Liver (tissue), 8 donors: ENCODE measurements at regions not wholly inside any gene's neighbourhood (a gene's known extent, or its start where the extent isn't known, plus 50 kb on each side); places are given as distances from the start of the nearest gene placed in this dataset.

ENCODE experiments used
- DNase-seq: peaks from one replicate; pipeline ENCODE4 v3.0.0-alpha.2; 2017; ENCODE audit warnings: low spot score
- H3K27ac ChIP-seq, 2 donors: one replicate each; pipeline ENCODE4 v1.7.0; 2013; ENCODE audit warnings: inconsistent platforms in 2 of 2, low read length in 2 of 2, control low read depth in 1 of 2, low read depth in 1 of 2, mild to moderate bottlenecking in 1 of 2
- H3K27me3 ChIP-seq, 4 donors: one replicate each; pipeline versions ENCODE4 v1.6.1 to v1.7.0; 2013; ENCODE audit warnings: low read length in 3 of 4, inconsistent platforms in 1 of 4, mild to moderate bottlenecking in 1 of 4, moderate library complexity in 1 of 4; ENCODE audit not compliant: control insufficient read depth in 4 of 4, insufficient read depth in 4 of 4
- H3K36me3 ChIP-seq, 4 donors: one replicate each; pipeline versions ENCODE4 v1.6.1 to v1.7.0; 2013; ENCODE audit warnings: low read length in 3 of 4, mild to moderate bottlenecking in 3 of 4, low read depth in 1 of 4, moderate library complexity in 1 of 4; ENCODE audit not compliant: control insufficient read depth in 4 of 4, insufficient read depth in 3 of 4
- H3K4me1 ChIP-seq, 4 donors: one replicate each; pipeline versions ENCODE4 v1.6.1 to v1.7.0; 2013; ENCODE audit warnings: low read length in 3 of 4, mild to moderate bottlenecking in 3 of 4, moderate library complexity in 1 of 4; ENCODE audit not compliant: control insufficient read depth in 4 of 4, insufficient read depth in 4 of 4
- H3K4me3 ChIP-seq, 3 donors: one replicate each; pipeline versions ENCODE4 v1.6.1 to v1.7.0; 2013; ENCODE audit warnings: low read length in 3 of 3, control low read depth in 1 of 3, low read depth in 1 of 3, mild to moderate bottlenecking in 1 of 3
- H3K9ac ChIP-seq, 2 donors: one replicate each; pipeline ENCODE4 v1.7.0; 2013; ENCODE audit warnings: low read length in 2 of 2, mild to moderate bottlenecking in 2 of 2, moderate library complexity in 2 of 2, control low read depth in 1 of 2, low read depth in 1 of 2
- H3K9me3 ChIP-seq, 4 donors: one replicate each; pipeline versions ENCODE4 v1.6.1 to v1.7.0; 2013; ENCODE audit warnings: low read length in 3 of 4; ENCODE audit not compliant: control insufficient read depth in 4 of 4
- ATF3 ChIP-seq: IDR thresholded peaks from 2 replicates; pipeline ENCODE4 v1.6.1; 2016; ENCODE audit warnings: antibody characterized with exemption
- CTCF ChIP-seq: fragments of 150-350 bp; IDR thresholded peaks from 2 replicates; pipeline ENCODE4 v1.5.1; 2017; ENCODE audit warnings: improper control_type of control experiment, low read depth, low read length; ENCODE audit not compliant: missing input control
- EGR1 ChIP-seq, 2 donors: IDR thresholded peaks; 2 replicates each; pipeline ENCODE4 v1.6.1; 2016 to 2018; ENCODE audit warnings: antibody characterized with exemption in 2 of 2, low read depth in 2 of 2
- FOXA1 ChIP-seq: IDR thresholded peaks from 2 replicates; pipeline ENCODE4 v1.6.1; 2016; ENCODE audit warnings: antibody characterized with exemption
- FOXA2 ChIP-seq: IDR thresholded peaks from 2 replicates; pipeline ENCODE4 v1.6.1; 2016; ENCODE audit warnings: antibody characterized with exemption
- GABPA ChIP-seq, 2 donors: IDR thresholded peaks in 1 of 2; conservative IDR thresholded peaks in 1 of 2; 2 replicates each; pipeline ENCODE4 v1.6.1; 2016; ENCODE audit warnings: antibody characterized with exemption in 2 of 2, mild to moderate bottlenecking in 1 of 2, moderate library complexity in 1 of 2
- HNF4A ChIP-seq, 2 donors: conservative IDR thresholded peaks; 2 replicates each; pipeline ENCODE4 v1.6.1; 2016; ENCODE audit warnings: antibody characterized with exemption in 2 of 2, mild to moderate bottlenecking in 2 of 2
- HNF4G ChIP-seq: IDR thresholded peaks from 2 replicates; pipeline ENCODE4 v1.6.1; 2016; ENCODE audit warnings: antibody characterized with exemption
- JUND ChIP-seq, 2 donors: IDR thresholded peaks; 2 replicates each; pipeline ENCODE4 v1.6.1; 2016; ENCODE audit warnings: antibody characterized with exemption in 2 of 2
- MAX ChIP-seq: IDR thresholded peaks from 2 replicates; pipeline ENCODE4 v1.6.1; 2016; ENCODE audit warnings: antibody characterized with exemption
- NR2F2 ChIP-seq: IDR thresholded peaks from 2 replicates; pipeline ENCODE4 v1.6.1; 2016; ENCODE audit warnings: antibody characterized with exemption
- REST ChIP-seq: IDR thresholded peaks from 2 replicates; pipeline ENCODE4 v1.6.1; 2016; ENCODE audit warnings: antibody characterized with exemption, mild to moderate bottlenecking
- RXRA ChIP-seq, 2 donors: IDR thresholded peaks; 2 replicates each; pipeline ENCODE4 v1.6.1; 2017 to 2018; ENCODE audit warnings: antibody characterized with exemption in 2 of 2, mild to moderate bottlenecking in 1 of 2
- SP1 ChIP-seq: IDR thresholded peaks from 2 replicates; pipeline ENCODE4 v1.6.1; 2018; ENCODE audit warnings: antibody characterized with exemption, mild to moderate bottlenecking
- TAF1 ChIP-seq: conservative IDR thresholded peaks from 2 replicates; pipeline ENCODE4 v1.6.1; 2016; ENCODE audit warnings: antibody characterized with exemption, mild to moderate bottlenecking
- YY1 ChIP-seq: IDR thresholded peaks from 2 replicates; pipeline ENCODE4 v1.6.1; 2016; ENCODE audit warnings: antibody characterized with exemption, mild to moderate bottlenecking
- ZBTB33 ChIP-seq: IDR thresholded peaks from 2 replicates; pipeline ENCODE4 v1.6.1; 2016; ENCODE audit warnings: antibody characterized with exemption
- WGBS: extraction: QIAGEN DNeasy Blood & Tissue Kit; methylation state at CpG from one replicate; pipeline ENCODE4 v1.1.7; 2013; 5-methylcytosine and 5-hydroxymethylcytosine counted together
- donor health status: healthy.
- donor health status: healthy.
- donor health status: healthy.
- donor health status: healthy.
- donor health status: healthy.

- no peaks in the 10 kb centered on the region for H3K27me3 ChIP-seq
- 39% methylated on average over 4 of the region's 4 CpGs for WGBS
- H3K4me1 ChIP-seq = no peaks in the 10 kb centered on the region
- H3K36me3 ChIP-seq = no peaks in the 10 kb centered on the region
- no peak for TF ChIP-seq FOXA2
- no peak for TF ChIP-seq MAX
- no peak for TF ChIP-seq NR2F2
- TF ChIP-seq CTCF = no peak
- no peak for TF ChIP-seq SP1
- no peak for TF ChIP-seq RXRA (IDR thresholded peaks at IDR 0.05)
- no peak for TF ChIP-seq TAF1
- no peak for TF ChIP-seq HNF4A (conservative IDR thresholded peaks at IDR 0.05)
- no peak for TF ChIP-seq HNF4G
- TF ChIP-seq ZBTB33 = no peak
- TF ChIP-seq ATF3 = no peak
- TF ChIP-seq REST = no peak
- TF ChIP-seq GABPA (IDR thresholded peaks at IDR 0.05 in 1 of 2, conservative IDR thresholded peaks at IDR 0.05 in 1 of 2) = no peak
- no peak for TF ChIP-seq YY1
- no peak for TF ChIP-seq EGR1 (IDR thresholded peaks at IDR 0.05; ENCODE audit: low read depth in 2 of 2)
- TF ChIP-seq FOXA1 = no peak
- no peak for TF ChIP-seq JUND (IDR thresholded peaks at IDR 0.05)
- H3K27ac ChIP-seq = no peak overlapping the region
- H3K4me3 ChIP-seq = no peak overlapping the region
- H3K9ac ChIP-seq = no peak overlapping the region
- H3K9me3 ChIP-seq = peaks cover 0 to 5% (median 0%) of the 10 kb centered on the region in 4 donors
- DNase-seq = no peak
Observed at GRCh38 chr6:164721460-164721859, 587.9 kb downstream of the C6orf118 start.

GRCh38 chr6:164700497-164700896, 608.9 kb downstream of the C6orf118 start:
- DNase-seq = no peak
- Histone ChIP-seq H3K27me3 (no peaks in the 10 kb centered on the region), H3K36me3 (no peaks in the 10 kb centered on the region), H3K4me1 (no peaks in the 10 kb centered on the region), H3K27ac (no peak overlapping the region), H3K4me3 (no peak overlapping the region), H3K9ac (no peak overlapping the region), H3K9me3 (no peaks in the 10 kb centered on the region)
- TF ChIP-seq TAF1 (no peak), ZBTB33 (no peak), FOXA1 (no peak), GABPA (IDR thresholded peaks at IDR 0.05 in 1 of 2, conservative IDR thresholded peaks at IDR 0.05 in 1 of 2) (no peak), ATF3 (no peak), YY1 (no peak), FOXA2 (no peak), HNF4A (conservative IDR thresholded peaks at IDR 0.05) (no peak), HNF4G (no peak)
- 50% methylated on average over 1 of the region's 1 CpG for WGBS
